GM18505 (cell line): ENCODE measurements at regions not wholly inside any gene's neighbourhood (a gene's known extent, or its start where the extent isn't known, plus 50 kb on each side); places are given as distances from the start of the nearest gene placed in this dataset.

Experiments
- ATAC-seq: cut with Tn5 transposase; IDR thresholded peaks from one replicate; pipeline ENCODE4 v1.9.1; 2021; ENCODE audit not compliant: unreplicated experiment
- POLR2A ChIP-seq: IDR thresholded peaks from 4 replicates; pipeline ENCODE4 v1.6.1; 2011; ENCODE audit warnings: borderline replicate concordance; ENCODE audit not compliant: insufficient read depth, insufficient read length; ENCODE audit errors: extremely low read depth

DNA sequence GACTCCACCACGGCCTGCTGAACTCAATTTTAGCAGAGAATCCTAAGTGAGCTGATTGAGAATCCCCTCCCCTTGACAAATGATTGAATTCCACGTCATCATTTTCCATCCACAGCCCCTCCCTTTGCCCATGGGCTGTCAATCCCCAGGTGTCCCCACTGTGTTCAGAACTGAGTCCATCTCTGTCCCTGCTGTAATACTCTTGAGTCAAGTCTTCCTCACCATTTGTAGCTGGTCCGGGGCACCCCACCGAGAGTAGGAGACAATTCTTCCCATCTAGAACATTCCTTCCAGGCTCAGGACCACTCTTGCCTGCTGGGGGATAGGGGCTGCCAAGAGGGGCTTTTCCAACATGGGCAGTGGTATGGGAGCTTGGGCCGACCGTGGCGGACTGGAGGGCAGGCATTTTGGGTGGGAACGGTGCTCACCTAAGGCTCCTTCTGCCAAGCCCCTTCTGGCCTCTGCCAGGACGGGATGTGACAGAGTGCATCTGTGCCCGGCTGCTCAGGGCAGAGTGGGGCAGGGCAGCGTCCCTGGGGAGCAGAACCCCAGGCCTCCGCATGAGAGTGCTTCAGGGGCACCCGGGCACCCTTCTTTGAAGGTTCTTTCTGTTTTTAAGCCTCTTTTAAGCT is 218.1 kb upstream of the RTL1 start:
- no peak for ATAC-seq
- TF ChIP-seq POLR2A = no peak

DNA sequence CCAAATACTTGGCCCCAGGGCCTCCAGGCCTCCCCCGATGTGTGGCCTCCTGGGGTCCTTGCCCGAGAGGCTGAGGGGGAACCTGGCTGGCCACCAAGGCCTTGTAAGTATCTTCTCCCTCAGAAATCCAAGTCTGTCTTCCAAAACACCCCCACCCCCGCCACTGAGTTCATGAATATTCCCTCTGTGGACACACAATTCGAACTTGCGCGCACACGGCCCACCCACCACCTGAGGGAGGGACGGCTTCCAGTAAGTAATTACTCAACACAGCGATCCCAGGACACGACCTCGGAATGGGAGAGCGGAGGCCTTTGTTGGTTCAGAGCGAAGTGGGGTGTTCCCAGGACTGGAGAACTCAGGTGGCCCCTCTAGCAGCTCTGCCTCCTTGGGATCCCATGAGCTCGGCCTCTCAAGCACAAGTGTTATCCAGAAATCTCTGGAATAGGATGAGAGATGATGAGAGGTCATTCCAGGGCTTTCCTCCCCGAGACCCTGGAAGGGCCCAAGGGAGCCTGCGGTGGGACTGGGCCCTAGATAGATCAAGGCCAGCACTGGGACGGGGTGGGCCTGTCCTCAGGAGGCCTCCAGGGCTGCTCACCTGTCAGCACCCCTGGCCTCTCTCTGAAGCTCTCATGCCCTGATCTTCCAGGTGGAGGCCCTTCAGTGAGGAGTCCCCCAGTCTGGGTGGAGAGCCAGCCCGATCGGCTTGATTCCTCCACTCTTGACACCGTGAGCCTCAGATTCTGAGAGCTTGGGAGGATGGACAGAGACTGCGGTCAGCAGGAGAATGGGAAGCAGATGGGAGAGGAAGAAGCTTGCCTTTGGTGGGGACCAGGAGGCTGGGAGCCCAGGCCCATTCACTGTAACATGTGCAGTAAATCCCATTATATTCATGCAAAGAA is 219.0 kb upstream of the RTL1 start:
- no peak for ATAC-seq

DNA sequence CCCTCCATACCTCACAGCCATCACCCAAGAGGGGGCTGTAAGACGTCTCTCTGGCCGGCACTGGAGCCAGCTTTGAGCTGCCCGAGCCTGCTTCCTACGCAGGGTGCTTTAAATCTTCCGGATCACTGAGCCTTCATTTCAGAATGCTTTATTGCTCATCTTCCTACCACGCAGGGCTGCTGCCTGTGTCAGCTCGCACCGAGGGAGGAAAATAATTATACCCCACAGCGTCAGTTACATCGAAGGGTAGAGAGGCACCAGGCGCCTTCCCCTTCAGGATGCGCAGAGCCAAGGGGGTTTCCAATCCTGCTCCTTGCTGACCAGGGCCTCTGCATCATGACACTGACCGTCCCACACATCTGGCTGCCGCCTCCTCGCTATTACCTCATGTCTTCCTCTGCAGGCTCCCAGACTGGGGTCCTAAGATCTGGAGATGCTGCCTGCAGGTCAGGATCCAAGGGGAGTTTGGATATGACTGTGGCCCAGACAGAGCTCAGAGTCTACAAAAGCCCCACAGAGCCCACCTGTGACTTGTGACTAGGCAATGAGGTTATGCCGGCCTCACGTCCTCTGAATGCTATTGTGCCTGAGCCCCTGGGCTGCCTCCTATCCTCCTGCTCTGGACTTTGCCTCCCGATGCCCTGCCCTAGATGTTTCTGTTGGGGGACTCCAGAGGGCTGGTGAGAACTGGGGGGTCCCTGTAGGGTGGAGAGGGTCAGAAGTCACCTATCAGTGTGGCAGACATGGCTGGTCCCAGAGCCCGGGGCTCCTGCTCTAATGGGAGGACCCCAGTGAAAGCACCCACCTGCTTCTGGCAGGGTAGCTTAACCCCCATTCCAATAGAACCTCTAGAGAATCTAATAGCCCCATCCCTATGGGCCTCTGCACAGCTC is 220.3 kb upstream of the RTL1 start:
- ATAC-seq = no peak
- no peak for TF ChIP-seq POLR2A

More for the DNA sequence above, 219.0 kb upstream of the RTL1 start:
- TF ChIP-seq POLR2A = no peak

DNA sequence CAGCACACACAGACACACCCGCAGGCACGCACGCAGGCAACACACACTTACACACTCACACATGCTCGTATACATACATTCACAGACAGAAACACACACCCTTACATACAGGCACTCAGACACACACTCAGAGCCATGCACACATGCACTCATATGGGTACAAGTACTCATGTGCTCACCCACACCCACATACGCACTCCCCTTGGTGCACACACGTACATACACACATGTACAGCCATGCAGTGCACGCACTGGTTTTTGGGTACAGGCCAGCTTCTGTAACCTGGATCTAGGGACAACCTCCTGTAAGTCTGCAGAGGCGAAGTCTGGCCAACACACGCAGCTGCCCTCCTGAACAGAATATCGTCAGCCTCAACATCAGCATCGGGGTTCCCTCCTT is 221.3 kb upstream of the RTL1 start:
- TF ChIP-seq POLR2A = no peak
- no peak for ATAC-seq

DNA sequence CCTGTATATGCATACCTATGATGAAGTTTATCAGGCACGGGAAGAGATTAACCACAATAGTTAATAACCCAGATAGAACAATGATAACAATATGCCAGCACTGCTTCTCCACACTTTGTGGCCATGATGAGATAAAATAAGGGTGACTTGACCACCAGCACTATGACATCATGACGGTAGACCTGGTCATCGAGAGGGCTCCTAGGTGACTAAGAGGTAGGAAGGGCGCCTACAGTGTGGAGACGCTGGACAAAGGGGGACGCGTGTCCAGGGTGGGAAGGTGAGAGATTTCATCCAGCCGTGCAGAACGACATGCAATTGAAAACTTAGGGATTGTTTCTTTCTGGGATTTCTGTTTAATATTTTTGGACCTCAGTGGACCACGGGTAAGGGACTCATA is 221.8 kb upstream of the RTL1 start:
- no peak for ATAC-seq
- TF ChIP-seq POLR2A = no peak

DNA sequence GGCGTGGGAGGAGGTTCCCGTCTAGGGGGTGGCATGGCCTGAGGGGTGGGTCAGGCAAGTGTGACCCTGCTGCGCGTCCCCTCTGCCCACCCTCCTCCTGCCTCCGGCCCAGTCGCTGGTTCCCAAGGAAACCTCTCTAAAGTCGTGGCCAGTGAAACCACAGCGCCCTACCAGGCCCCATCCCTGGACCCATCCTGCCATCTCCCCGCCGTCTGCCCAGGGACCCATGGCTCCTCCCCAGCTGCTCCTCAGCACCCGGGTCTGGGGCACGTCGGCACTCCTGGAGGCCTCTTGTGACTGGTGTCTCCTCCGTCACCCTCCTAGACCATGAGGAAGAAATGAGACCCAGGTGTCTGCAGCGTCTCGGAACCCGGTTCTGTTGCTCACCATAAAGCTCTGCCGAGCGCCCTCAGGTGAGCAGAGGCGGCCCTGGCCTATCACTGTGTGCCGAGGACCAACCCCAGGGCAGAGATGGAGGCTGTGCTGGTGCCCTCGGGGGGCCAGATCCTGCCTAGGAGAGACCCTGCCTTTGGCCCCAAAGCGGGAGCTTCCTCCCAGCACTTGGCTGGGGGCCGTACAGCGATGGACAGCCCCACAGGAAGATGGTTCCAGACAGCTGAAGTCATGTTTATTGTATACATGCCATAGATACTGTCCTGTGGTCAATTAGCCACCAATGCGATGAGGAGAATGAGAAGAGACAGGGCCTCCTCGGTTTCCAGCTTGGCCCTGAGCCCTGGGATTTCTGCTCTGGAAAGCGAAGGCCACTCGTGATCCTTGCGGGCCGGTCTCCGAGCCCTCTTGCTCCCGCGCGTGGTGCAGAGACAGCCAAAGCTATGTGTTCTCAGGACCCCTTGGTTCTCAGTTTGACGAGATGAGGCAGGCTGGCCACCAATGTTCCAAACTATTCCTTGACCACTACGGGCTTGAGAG is 222.5 kb upstream of the RTL1 start:
- ATAC-seq = no peak
- TF ChIP-seq POLR2A = no peak

DNA sequence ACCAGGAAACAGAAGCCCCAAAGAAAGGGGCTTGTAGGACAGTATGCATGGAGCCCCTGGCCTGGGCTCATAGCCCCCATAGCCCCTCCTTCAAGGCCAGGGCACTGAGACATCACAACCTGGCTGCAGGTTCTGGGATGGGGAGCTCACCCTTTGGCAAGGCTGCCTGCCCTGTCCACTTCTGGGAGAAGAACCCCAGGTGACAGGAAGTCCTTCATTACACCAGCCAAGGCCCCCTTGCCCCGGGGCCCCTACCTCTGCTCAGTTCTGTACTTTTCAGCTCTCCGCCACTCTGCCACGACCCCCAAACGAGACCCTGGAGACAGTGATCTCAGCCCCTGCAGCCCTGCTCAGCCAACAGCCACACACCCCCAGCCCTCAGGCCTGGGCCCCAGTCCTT is 223.2 kb upstream of the RTL1 start:
- TF ChIP-seq POLR2A = no peak
- ATAC-seq = no peak

DNA sequence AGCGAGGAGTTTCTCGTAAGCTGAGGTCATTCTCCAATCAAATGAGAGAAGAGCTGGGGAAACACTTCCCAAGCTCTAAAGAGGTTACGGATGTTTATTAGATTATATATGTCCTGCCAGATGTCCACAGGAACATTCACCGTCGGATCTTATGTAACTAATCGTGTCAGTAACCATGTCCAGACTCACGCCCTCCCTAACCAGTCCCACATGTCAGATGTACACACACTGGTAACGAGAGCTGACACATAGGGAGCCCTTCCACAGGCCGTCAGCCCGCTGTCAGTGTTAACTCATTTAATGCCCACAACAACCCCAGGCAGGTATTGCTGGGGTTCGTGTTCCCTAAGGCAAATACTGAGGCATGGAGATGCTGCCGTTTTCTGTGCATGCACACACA is 223.7 kb upstream of the RTL1 start:
- TF ChIP-seq POLR2A = no peak
- no peak for ATAC-seq

DNA sequence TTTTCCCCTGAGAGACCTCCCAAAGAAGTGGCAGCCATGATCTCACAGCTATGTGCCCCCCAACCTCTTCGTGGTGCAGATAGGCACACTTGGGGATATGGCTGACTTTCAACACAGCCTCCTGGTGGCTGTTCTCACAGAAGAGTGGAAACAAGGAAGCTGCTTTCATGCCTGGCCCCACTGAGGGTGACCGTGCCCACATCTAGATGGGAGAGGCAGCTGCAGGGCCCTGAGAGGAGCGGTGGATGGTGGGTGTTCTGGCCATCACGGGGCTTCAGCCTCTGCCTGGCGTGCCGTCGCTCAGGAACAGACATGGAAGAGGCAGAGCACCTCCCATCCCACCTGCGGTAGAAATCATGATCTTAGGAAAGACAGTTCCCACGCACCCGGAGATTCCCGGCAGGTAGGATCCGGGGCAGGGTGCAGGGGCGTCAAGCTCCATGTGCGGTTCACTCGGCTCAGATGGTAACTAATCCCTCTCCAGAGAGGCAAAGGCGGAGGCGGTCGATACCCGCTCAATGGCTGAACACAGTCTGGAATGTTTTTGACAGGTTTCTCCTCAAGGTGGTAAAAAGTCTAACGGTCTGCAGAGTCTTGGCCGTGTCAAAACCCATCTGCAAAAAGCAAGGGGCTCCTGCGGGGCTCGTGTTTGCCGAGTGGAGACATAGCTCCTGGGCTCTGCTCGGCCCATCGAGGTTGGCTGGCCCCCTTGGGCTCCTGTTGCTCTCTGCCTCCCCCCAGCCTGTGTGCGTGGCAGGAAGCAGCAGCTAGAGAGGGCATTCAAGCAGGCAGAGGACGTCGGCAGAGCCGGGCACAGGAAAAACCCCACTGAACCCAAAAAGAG is 225.2 kb upstream of the RTL1 start:
- no peak for ATAC-seq
- no peak for TF ChIP-seq POLR2A

DNA sequence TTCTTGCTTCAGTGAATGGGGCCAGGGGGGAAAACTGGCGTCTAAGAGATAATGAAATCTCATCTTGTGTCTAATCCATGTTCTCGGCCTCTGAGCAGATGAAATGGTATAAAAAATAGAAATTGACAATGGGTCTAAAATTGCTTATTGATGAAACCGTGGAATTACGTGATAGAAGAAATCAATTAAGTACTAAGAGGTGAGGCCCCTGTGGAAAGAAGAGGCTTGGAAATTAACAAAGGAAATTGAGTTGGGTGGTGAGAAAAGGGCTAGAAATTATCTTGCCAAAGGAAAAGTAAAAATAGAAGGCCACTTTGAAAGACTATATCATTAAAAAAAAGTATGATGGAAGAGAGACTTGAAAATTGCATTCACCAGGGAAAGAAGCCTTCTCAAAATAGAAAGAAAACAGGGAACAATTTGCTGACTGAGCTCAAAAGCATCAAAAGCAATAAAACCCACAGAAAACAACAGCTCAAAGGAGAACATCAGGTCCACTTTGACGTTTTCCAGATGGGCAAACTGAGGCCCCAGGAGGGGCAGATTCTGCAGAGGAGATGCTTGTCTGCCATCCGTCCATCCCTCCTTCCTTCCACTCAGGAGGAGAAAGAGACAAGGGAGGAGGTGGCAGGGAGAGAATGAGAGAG is 226.1 kb upstream of the RTL1 start:
- no peak for TF ChIP-seq POLR2A
- no peak for ATAC-seq

DNA sequence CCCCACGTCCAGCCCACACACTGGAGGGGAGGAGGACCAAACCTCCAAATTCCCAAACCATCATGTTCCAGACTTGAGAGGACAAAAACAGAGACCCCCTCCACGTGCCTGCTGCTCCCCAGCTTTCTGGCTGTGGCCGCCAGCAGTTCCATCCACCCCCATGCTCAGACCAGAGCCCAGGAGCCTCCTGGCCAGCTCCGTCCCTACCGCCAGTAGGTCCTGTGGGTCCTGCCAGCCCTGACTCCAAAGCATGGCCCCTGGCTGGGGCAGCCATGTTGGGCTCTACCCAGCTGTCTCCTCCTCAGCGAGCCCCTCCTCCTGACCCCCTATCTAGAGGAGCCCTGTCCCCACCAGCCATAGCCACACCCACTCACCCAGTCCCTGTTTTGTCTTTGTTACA is 227.3 kb upstream of the RTL1 start:
- no peak for ATAC-seq
- no peak for TF ChIP-seq POLR2A
